Stomach (tissue), 4 donors: ENCODE measurements at regions not wholly inside any gene's neighbourhood (a gene's known extent, or its start where the extent isn't known, plus 50 kb on each side); places are given as distances from the start of the nearest gene placed in this dataset.

ENCODE experiments used
- CTCF ChIP-seq, 7 experiments: fragments of 450-650 bp in 4 of 7; fragments of 200-600 bp in 3 of 7; sonication (generic) in 3 of 7; IDR thresholded peaks; one replicate each; pipeline ENCODE4 v1.5.1; 2016 to 2019; ENCODE audit warnings: antibody characterized with exemption in 7 of 7, control low read depth in 2 of 7, mild to moderate bottlenecking in 1 of 7
- EP300 ChIP-seq: sonication (generic); formaldehyde crosslinking; IDR thresholded peaks from one replicate; pipeline ENCODE4 v1.6.1; 2017; ENCODE audit warnings: antibody characterized with exemption
- POLR2A ChIP-seq, 4 donors: fragments of 450-650 bp; IDR thresholded peaks; one replicate each; pipeline ENCODE4 v1.6.1; 2016; ENCODE audit warnings: antibody characterized with exemption in 4 of 4, control low read depth in 2 of 4, mild to moderate bottlenecking in 1 of 4, moderate library complexity in 1 of 4

GRCh38 chr17:14672830-14673229, 371.9 kb downstream of the HS3ST3B1 start:
- TF ChIP-seq CTCF (IDR thresholded peaks at IDR 0.05) (no peak), POLR2A (IDR thresholded peaks at IDR 0.05) (no peak), EP300 (no peak)
